IMR-90 (cell line): ENCODE measurements at regions not wholly inside any gene's neighbourhood (a gene's known extent, or its start where the extent isn't known, plus 50 kb on each side); places are given as distances from the start of the nearest gene placed in this dataset.

Experiments
- ATAC-seq: fragments of 200-7000 bp; cut with Tn5 transposase; 2 replicates; pipeline ENCODE4 v1.9.1; 2020; ENCODE audit warnings: low read depth, mild to moderate bottlenecking, moderate library complexity
- BruUV-seq: library from RNA; stranded (reverse); fragments of 400-500 nt; replicated peaks from 2 replicates; lab custom pipeline; 2021; lab: Mats Ljungman, UMichigan
- CTCF ChIA-PET: fragments of 300-600 bp; formaldehyde crosslinking; extraction: SDS; loops from one replicate; lab custom pipeline; 2021; ENCODE audit warnings: antibody characterized with exemption; lab: Yijun Ruan, JAX
- POLR2A ChIA-PET: fragments of 300-600 bp; sonication (Branson Sonifier 250); formaldehyde crosslinking; loops from one replicate; lab custom pipeline; 2022; ENCODE audit warnings: antibody characterized with exemption; ENCODE audit not compliant: unreplicated experiment; lab: Charles Lee
- DNase-seq: peaks from one replicate; pipeline ENCODE4 v3.0.0; 2013
- H2AFZ ChIP-seq: replicated peaks from 2 replicates; pipeline ENCODE3; 2013; ENCODE audit warnings: low read length, mild to moderate bottlenecking; ENCODE audit not compliant: poor library complexity
- H2AK5ac ChIP-seq: 2 replicates; pipeline ENCODE4 v1.6.1; 2013; ENCODE audit warnings: low read depth, low read length, inconsistent platforms
- H2AK9ac ChIP-seq: replicated peaks from 2 replicates; pipeline ENCODE3; 2013; ENCODE audit warnings: mild to moderate bottlenecking, low read depth, low read length, moderate library complexity; ENCODE audit not compliant: poor library complexity
- H2BK120ac ChIP-seq: 2 replicates; pipeline ENCODE4 v1.6.1; 2013; ENCODE audit warnings: low read depth, low read length, inconsistent platforms
- H2BK15ac ChIP-seq: 3 replicates; pipeline ENCODE4 v1.6.1; 2013; ENCODE audit warnings: low read depth, low read length, inconsistent platforms
- H2BK20ac ChIP-seq: 2 replicates; pipeline ENCODE4 v1.6.1; 2013; ENCODE audit warnings: low read depth, mild to moderate bottlenecking, inconsistent platforms, low read length, moderate library complexity
- H2BK5ac ChIP-seq: 2 replicates; pipeline ENCODE4 v1.6.1; 2013; ENCODE audit warnings: mild to moderate bottlenecking, low read depth, low read length, inconsistent platforms; ENCODE audit not compliant: poor library complexity, severe bottlenecking
- H3K14ac ChIP-seq: replicated peaks from 2 replicates; pipeline ENCODE4 v1.6.1; 2013; ENCODE audit warnings: low read depth, low read length, inconsistent platforms
- H3K18ac ChIP-seq: 2 replicates; pipeline ENCODE4 v1.6.1; 2013; ENCODE audit warnings: low read depth, low read length, control low read depth
- H3K23ac ChIP-seq: 2 replicates; pipeline ENCODE4 v1.6.1; 2013; ENCODE audit warnings: low read depth, low read length, inconsistent platforms
- H3K27ac ChIP-seq: 2 replicates; pipeline ENCODE4 v1.5.1; 2013; ENCODE audit warnings: mild to moderate bottlenecking, control low read depth, low read length; ENCODE audit not compliant: insufficient read depth
- H3K27me3 ChIP-seq: 2 replicates; pipeline ENCODE4 v1.6.1; 2013; ENCODE audit warnings: low read length; ENCODE audit not compliant: control insufficient read depth, insufficient read depth
- H3K36me3 ChIP-seq: 2 replicates; pipeline ENCODE4 v1.6.1; 2013; ENCODE audit warnings: low read length, mixed read lengths; ENCODE audit not compliant: control insufficient read depth, insufficient read depth
- H3K4ac ChIP-seq: 2 replicates; pipeline ENCODE4 v1.6.1; 2013; ENCODE audit warnings: low read depth, low read length, inconsistent platforms
- H3K4me1 ChIP-seq: 2 replicates; pipeline ENCODE4 v1.6.1; 2013; ENCODE audit warnings: low read length, mixed read lengths; ENCODE audit not compliant: control insufficient read depth, insufficient read depth
- H3K4me2 ChIP-seq: 2 replicates; pipeline ENCODE4 v1.6.1; 2013; ENCODE audit warnings: low read depth, mild to moderate bottlenecking, control low read depth, low read length, moderate library complexity
- H3K4me3 ChIP-seq: 2 replicates; pipeline ENCODE4 v1.5.1; 2013; ENCODE audit warnings: low read depth, mild to moderate bottlenecking, control low read depth, low read length, moderate library complexity; ENCODE audit not compliant: insufficient read depth
- H3K56ac ChIP-seq: 2 replicates; pipeline ENCODE4 v1.6.1; 2013; ENCODE audit warnings: low read length, inconsistent platforms; ENCODE audit not compliant: insufficient read depth; ENCODE audit errors: extremely low read depth
- H3K79me1 ChIP-seq, 2 experiments: 2 replicates each; pipeline ENCODE4 v1.6.1; 2013; ENCODE audit warnings: low read length in 2 of 2, inconsistent platforms in 1 of 2, low read depth in 1 of 2
- H3K9ac ChIP-seq: 2 replicates; pipeline ENCODE4 v1.6.1; 2013; ENCODE audit warnings: low read depth, low read length, control low read depth
- H3K9me1 ChIP-seq: 2 replicates; pipeline ENCODE4 v1.6.1; 2013; ENCODE audit warnings: low read length, inconsistent platforms; ENCODE audit not compliant: insufficient read depth
- H3K9me3 ChIP-seq: 2 replicates; pipeline ENCODE4 v1.6.1; 2013; ENCODE audit warnings: low read length; ENCODE audit not compliant: control insufficient read depth, insufficient read depth
- H4K20me1 ChIP-seq: 2 replicates; pipeline ENCODE4 v1.6.1; 2013; ENCODE audit warnings: low read length, inconsistent platforms; ENCODE audit not compliant: insufficient read depth
- H4K5ac ChIP-seq: 2 replicates; pipeline ENCODE4 v1.6.1; 2013; ENCODE audit warnings: mild to moderate bottlenecking, low read depth, low read length, control low read depth
- H4K8ac ChIP-seq, 2 experiments: 2 replicates each; pipeline ENCODE4 v1.6.1; 2013; ENCODE audit warnings: low read depth in 2 of 2, low read length in 2 of 2, control low read depth in 1 of 2, inconsistent platforms in 1 of 2
- H4K91ac ChIP-seq: 2 replicates; pipeline ENCODE4 v1.6.1; 2013; ENCODE audit warnings: low read depth, low read length, inconsistent platforms; ENCODE audit not compliant: insufficient read depth
- BHLHE40 ChIP-seq: fragments of 150-350 bp; IDR thresholded peaks from 2 replicates; pipeline ENCODE4 v1.6.1; 2016; ENCODE audit warnings: mild to moderate bottlenecking, low read depth, low read length
- CEBPB ChIP-seq: IDR thresholded peaks from 2 replicates; pipeline ENCODE4 v1.6.1; 2012; ENCODE audit warnings: low read depth, low read length, improper control_type of control experiment
- CHD1 ChIP-seq: IDR thresholded peaks from 2 replicates; pipeline ENCODE4 v1.6.1; 2012; ENCODE audit warnings: low read depth, low read length, improper control_type of control experiment
- CTCF ChIP-seq: conservative IDR thresholded peaks from 2 replicates; pipeline ENCODE4 v1.5.1; 2012; ENCODE audit warnings: mild to moderate bottlenecking, low read depth, low read length, improper control_type of control experiment
- FOS ChIP-seq: fragments of 150-350 bp; IDR thresholded peaks from 2 replicates; pipeline ENCODE4 v1.6.1; 2016; ENCODE audit warnings: low read depth, low read length
- MAZ ChIP-seq: IDR thresholded peaks from 2 replicates; pipeline ENCODE4 v1.6.1; 2012; ENCODE audit warnings: low read depth, mild to moderate bottlenecking, low read length, improper control_type of control experiment, moderate library complexity, borderline replicate concordance
- POLR2A ChIP-seq: IDR thresholded peaks from 2 replicates; pipeline ENCODE4 v1.6.1; 2012; ENCODE audit warnings: mild to moderate bottlenecking, low read depth, low read length
- RCOR1 ChIP-seq: IDR thresholded peaks from 2 replicates; pipeline ENCODE4 v1.6.1; 2012; ENCODE audit warnings: mild to moderate bottlenecking, low read length, improper control_type of control experiment; ENCODE audit not compliant: insufficient replicate concordance
- RFX5 ChIP-seq: IDR thresholded peaks from 2 replicates; pipeline ENCODE4 v1.8.0; 2012; ENCODE audit warnings: low read depth, mild to moderate bottlenecking, low read length, moderate library complexity
- SMC3 ChIP-seq: fragments of 150-350 bp; IDR thresholded peaks from 2 replicates; pipeline ENCODE4 v1.6.1; 2016; ENCODE audit warnings: low read depth, mild to moderate bottlenecking, antibody characterized with exemption, low read length, moderate library complexity
- USF2 ChIP-seq: fragments of 150-350 bp; IDR thresholded peaks from 2 replicates; pipeline ENCODE4 v1.6.1; 2017; ENCODE audit warnings: mild to moderate bottlenecking, antibody characterized with exemption, low read length, low read depth
- WGBS, 2 experiments: methylation state at CpG; one replicate each; pipeline versions ENCODE4 v1.1.5 to v1.1.7; 2013; ENCODE audit warnings: missing lambda C conversion rate in 2 of 2; ENCODE audit not compliant: insufficient read length in 1 of 2; ENCODE audit errors: extremely low coverage in 2 of 2; 5-methylcytosine and 5-hydroxymethylcytosine counted together
- dilution Hi-C: fragments of 300-500 bp; cut with HindIII; formaldehyde crosslinking; loops from one replicate; pipeline ENCODE4 v1.14.3; 2018; ENCODE audit warnings: low sequenced_read_pairs; ENCODE audit not compliant: unreplicated experiment
- in situ Hi-C: fragments of 300-500 bp; cut with MboI; formaldehyde crosslinking; loops from 3 replicates; pipeline ENCODE4 v1.14.3; 2019; ENCODE audit warnings: low sequenced_read_pairs, inconsistent platforms, mixed read lengths
- intact Hi-C: fragments of 100-400 bp; cut with micrococcal nuclease; formaldehyde crosslinking; loops from 2 replicates; pipeline ENCODE4 v1.10.0; 2022

GRCh38 chr2:116162395-116162794, 1652.1 kb upstream of the DDX18 start:
- no peaks in the 10 kb centered on the region for H3K27me3 ChIP-seq
- H3K9ac ChIP-seq = no peak overlapping the region
- H3K79me1 ChIP-seq = no peaks in the 10 kb centered on the region
- H2BK120ac ChIP-seq = no peak overlapping the region
- no peaks in the 10 kb centered on the region for H3K4me1 ChIP-seq
- H3K4me2 ChIP-seq = no peak overlapping the region
- DNase-seq (no peak), ATAC-seq (no peak)
- H3K23ac ChIP-seq = no peak overlapping the region
- ChIA-PET POLR2A (no interaction called here), CTCF (no interaction called here)
- no peak overlapping the region for H2BK5ac ChIP-seq
- H3K36me3 ChIP-seq = no peaks in the 10 kb centered on the region
- no CpG with 5 or more reads among the region's 2 CpGs for WGBS, 2 experiments
- H2AFZ ChIP-seq = no peak overlapping the region
- no peak overlapping the region for H4K5ac ChIP-seq
- no peak overlapping the region for H4K8ac ChIP-seq
- no peak overlapping the region for H2AK5ac ChIP-seq
- no peak overlapping the region for H2AK9ac ChIP-seq
- H3K4me3 ChIP-seq = no peak overlapping the region
- H3K56ac ChIP-seq = no peak overlapping the region
- no peak overlapping the region for H3K14ac ChIP-seq
- H2BK15ac ChIP-seq = no peak overlapping the region
- H3K18ac ChIP-seq = no peak overlapping the region
- BruUV-seq = no TSS peak
- no peaks in the 10 kb centered on the region for H4K20me1 ChIP-seq
- peaks cover 16% of the 10 kb centered on the region for H3K9me3 ChIP-seq
- no peaks in the 10 kb centered on the region for H3K9me1 ChIP-seq
- no peak overlapping the region for H3K27ac ChIP-seq
- H4K91ac ChIP-seq = no peak overlapping the region
- no peak overlapping the region for H2BK20ac ChIP-seq
- dilution Hi-C loops = no loop called here
- H3K4ac ChIP-seq = no peak overlapping the region
- intact Hi-C loops = no loop called here
- in situ Hi-C loops = no loop called here
- no peak for TF ChIP-seq CHD1
- TF ChIP-seq USF2 = no peak
- no peak for TF ChIP-seq RFX5
- no peak for TF ChIP-seq FOS
- TF ChIP-seq BHLHE40 = no peak
- no peak for TF ChIP-seq CTCF
- TF ChIP-seq RCOR1 = no peak
- TF ChIP-seq POLR2A = no peak
- TF ChIP-seq SMC3 = no peak
- no peak for TF ChIP-seq MAZ
- no peak for TF ChIP-seq CEBPB
